ENCODE measurements at regions not wholly inside any gene's neighbourhood (a gene's known extent, or its start where the extent isn't known, plus 50 kb on each side); places are given as distances from the start of the nearest gene placed in this dataset.
"Not testable (repeated sequence)": the region's sequence is repeated elsewhere in the genome, so short reads cannot be mapped to it uniquely, and the experiment has no call there.

DNA sequence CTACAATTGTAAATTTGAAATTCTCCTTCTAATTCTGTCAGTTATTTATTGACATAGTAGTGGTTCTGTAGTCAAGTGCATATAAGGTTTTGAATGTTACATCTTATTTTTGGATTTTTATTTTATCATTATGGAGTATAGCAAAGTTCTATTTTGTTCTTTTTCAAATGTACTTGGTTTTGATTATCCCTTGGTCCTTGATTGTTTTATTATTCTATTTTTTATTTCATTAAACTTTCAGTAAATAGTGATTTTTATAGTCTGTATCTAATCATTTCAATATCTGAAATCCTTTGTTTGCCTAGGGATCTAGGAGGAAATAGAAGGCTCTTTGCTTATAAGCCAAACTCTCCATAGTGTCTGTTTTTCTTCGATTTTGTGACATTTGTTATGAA lies 87.8 kb downstream of the HFE start:
- no peak for DNase-seq (ENCODE audit: low spot score)

- DNase-seq (ENCODE audit: low spot score): peak; percentile 75
These were observed 88.4 kb downstream of the HFE start for GRCh38 chr6:26175428-26176181.

GRCh38 chr6:26179675-26180074 lies 92.4 kb downstream of the HFE start:
- no peak for DNase-seq (ENCODE audit: low spot score)

DNA sequence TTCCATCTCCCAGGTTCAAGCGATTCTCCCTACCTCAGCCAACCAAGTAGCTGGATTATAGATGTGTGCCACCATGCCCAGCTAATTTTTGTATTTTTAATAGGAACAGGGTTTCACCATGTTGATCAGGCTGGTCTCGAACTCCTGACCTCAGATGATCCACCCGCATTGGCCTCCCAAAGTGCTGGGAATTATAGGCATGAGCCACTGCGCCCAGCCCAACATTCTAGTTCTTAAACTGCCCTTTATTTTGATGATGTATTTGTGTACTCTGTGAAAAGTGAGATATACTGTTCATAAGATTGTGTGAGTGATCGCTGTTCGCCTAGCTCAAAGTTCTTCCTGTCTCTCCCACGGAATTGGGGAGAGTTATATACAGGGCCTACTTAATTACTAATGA lies 93.1 kb downstream of the HFE start:
- DNase-seq (ENCODE audit: low spot score): no peak

DNA sequence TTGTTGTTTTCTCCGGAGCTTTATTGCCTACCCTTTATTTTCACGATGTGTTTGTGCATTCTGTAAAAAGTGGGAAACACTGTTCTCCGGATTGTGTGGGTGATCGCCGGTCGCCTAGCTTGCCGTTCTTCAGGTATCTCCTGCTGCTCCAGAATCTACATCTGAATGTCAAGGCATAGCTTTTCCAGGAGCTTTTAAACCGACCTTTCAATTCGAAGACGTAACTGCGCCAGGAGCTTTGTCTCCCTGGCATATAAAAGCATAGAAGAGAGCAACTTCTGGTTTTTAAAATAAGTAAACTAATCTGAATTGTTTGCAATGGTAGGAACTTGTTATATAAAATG lies 96.0 kb downstream of the HFE start:
- no peak for DNase-seq (ENCODE audit: low spot score)

DNA sequence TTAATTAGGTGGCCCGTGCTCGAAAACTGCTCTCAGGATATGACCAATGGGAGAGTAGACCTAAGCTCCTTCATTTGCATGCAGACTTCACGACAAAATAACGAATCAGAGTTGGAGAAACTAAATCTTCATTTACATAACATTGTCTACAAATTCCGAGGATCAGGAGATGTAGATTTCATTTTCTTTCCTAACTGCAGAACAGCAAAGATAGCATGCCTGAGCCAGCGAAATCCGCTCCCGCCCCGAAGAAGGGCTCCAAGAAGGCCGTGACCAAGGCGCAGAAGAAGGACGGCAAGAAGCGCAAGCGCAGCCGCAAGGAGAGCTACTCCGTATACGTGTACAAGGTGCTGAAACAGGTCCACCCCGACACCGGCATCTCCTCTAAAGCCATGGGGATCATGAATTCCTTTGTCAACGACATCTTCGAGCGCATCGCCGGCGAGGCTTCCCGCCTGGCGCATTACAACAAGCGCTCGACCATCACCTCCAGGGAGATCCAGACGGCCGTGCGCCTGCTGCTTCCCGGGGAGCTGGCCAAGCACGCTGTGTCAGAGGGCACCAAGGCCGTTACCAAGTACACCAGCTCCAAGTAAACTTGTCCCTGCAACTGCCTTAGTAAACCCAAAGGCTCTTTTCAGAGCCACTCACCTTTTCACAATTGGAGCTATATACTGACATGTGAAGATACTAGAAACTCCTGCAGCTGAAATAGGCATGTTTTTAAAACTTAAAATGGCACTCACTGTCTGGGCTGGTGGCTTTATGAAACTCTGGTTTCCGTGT lies 96.5 kb downstream of the HFE start:
- peak; percentile 89 for DNase-seq (ENCODE audit: low spot score)

DNA sequence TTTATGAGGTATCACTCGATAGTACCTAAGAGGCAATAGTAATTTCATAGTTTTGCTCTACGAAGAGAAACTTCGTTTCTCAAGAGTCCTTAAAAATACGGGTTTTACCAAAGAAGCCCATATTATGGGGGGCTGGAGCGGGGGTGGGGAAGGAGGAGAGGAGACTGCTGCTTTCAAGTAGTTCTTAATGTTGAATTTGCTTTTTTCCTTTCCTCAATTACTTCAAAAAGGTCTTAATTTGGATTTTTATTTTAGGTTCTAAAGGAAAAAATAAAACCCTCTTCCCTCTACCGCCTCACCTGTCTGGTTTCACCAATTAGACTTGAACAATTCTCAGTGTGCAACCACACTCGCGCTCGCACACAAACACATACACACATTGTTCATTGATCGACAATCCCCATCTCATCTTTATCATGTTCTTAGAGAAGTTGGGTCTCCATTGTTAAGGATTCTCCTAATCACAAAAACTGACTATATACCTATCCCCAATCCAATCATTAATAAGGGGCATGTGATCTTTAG lies 97.2 kb downstream of the HFE start:
- DNase-seq (ENCODE audit: low spot score): no peak

GRCh38 chr6:26185004-26185403 lies 97.8 kb downstream of the HFE start:
- DNase-seq (ENCODE audit: low spot score): no peak

- DNase-seq (ENCODE audit: low spot score): no peak
These were observed 98.6 kb downstream of the HFE start for GRCh38 chr6:26185802-26186201.

DNA sequence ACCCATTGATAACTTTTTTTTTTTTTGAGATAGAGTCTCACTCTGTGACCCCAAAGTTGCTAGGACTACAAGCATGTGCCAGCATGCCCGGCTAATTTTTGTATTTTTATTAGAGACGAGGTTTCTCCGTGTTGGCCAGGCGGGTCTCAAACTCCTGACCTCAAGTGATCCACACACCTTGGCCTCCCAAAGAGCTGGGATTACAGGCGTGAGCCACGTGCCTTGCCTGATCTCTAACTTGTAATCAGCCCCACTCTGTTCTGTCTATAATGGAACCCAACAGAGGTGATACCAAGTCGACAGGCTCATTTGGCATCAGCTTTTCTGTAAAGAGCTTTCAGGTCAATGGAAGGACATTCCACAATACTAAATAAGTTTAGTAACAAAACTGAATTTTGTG lies 99.4 kb downstream of the HFE start:
- DNase-seq (ENCODE audit: low spot score): no peak

GRCh38 chr6:26187292-26187691 lies 100.1 kb downstream of the HFE start:
- DNase-seq (ENCODE audit: low spot score): no peak

DNA sequence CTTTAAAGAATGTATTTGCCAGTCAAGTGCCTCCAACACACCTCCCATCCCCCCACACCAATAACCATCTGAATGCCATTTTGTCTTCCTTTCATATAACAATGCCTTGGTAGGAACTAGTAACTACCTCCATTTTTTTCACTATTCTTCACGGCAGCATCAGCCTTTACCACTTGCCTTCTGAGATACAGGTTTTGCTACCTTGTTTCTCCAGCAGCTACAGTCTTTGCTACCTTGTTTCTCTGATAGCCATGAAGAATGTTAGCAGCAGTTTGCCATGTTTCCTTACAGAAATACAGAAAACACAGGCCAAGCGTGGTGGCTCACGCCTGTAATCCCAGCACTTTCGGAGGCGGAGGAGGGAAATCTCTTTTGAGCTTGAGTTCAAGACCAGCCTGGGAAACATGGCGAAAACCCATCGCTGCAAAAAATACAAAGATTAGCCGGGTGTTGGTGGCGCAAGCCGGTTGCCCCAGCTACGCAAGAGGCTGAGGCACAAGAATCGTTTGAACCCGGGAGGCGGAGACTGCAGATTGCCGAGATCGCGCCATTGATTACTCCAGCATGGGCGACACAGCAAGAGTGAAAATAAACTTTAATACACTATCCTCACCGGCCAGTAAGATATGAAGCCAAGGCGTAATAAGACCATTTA lies 100.9 kb downstream of the HFE start:
- peak; percentile 83 for DNase-seq (ENCODE audit: low spot score)

DNA sequence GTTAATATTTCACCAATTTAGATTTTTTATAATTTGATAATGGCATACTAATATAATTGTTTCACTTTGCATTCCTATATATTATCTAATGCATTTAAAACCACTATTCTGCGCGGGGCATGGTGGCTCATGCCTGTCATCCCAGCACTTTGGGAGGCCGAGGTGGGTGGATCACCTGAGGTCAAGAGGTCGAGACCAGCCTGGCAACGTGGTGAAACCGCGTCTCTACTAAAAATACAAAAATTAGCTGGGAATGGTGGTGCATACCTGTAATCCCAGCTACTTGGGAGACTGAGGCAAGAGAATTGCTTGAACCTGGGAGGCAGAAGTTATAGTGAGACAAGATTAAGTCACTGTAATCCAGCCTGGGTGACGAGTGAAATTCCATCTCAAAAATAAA lies 104.3 kb downstream of the HFE start:
- DNase-seq (ENCODE audit: low spot score): not testable (repeated sequence)

DNA sequence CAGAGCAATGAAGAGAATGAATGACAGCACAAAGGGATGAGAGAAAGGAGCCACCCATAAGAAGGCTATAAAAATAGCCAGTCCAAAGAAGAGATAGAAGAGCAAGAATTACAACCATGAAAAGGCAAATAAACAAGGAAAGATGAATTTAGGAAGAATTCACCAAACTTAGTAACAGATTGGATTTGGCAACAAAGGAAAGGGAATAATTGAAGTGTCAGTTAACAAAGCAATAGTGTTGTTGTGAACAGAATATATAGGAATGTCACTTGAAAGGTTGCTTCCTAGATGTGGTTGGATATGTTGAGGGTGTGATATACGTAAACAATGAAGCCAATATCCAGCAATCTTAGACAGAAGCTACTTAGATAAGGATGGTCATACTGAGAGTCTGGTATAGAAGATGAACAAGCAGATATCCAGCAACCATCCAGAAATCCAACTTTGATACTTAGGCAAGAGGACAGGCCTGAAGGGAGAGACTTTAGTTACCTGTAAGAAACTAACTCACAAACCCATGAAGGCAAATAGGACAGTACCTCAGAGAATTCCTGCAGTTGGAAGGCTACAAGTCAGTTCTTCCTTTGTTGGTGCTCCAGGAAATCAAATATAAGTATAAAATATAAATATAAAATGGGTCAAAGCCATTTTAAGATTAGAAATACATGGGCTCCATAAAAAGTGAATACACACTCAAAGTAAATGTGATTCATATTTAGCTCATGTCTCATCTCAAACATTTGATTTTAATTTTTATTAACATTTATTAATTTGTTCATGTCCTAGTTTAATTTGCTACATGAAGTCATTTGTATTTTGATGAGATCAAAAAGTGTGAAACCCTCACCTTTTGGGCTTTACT lies 106.5 kb downstream of the HFE start:
- no peak for DNase-seq (ENCODE audit: low spot score)

- no peak for DNase-seq (ENCODE audit: low spot score)
These were observed 107.1 kb downstream of the HFE start for GRCh38 chr6:26194329-26194701.

- DNase-seq (ENCODE audit: low spot score): no peak
These were observed 107.7 kb downstream of the HFE start for GRCh38 chr6:26194816-26195375.

GRCh38 chr6:26195376-26195923 lies 108.2 kb downstream of the HFE start:
- DNase-seq (ENCODE audit: low spot score): peak; percentile 89

DNA sequence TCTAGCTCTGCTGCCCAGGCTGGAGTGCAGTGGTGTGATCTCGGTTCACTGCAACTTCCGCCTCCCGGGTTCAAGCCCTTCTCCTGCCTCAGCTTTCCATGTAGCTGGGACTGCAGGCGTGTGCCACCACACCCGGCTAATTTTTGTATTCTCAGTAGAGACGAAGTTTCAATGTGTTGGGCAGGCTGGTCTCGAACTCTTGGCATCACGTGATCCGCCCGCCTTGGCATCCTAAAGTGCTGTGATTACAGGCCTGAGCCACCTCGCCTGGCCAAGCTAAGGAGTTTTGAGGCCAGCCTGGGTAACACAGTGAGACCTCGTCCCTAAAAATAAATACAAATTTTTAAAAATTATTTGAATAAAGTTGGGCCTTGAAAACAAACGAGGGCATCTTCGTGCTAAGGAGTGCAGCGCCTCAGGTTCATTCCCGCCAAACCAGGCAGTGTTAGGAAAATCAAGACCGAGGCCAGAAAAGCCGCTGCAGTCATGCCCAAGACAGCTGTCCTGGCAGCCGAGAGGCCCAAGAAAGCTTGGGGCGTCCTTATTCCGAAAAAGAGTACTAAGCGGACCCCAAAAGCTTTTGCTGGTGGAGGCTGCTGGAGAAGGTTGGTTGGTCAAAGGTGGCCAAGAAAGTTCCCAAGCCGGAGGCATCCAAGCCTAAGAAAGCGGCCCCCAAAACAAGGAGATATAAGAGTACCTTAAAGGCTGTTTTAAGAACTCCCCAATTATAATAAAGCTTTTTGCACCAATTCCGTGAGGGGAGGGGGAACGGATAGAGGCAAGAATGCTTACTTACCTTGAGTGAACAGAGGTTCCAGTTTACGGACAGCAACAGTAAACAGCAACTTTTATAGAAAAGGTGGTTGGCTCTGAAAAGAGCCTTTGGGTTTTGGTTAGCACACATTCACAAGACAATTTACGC lies 109.0 kb downstream of the HFE start:
- DNase-seq (ENCODE audit: low spot score): peak; percentile 62

DNA sequence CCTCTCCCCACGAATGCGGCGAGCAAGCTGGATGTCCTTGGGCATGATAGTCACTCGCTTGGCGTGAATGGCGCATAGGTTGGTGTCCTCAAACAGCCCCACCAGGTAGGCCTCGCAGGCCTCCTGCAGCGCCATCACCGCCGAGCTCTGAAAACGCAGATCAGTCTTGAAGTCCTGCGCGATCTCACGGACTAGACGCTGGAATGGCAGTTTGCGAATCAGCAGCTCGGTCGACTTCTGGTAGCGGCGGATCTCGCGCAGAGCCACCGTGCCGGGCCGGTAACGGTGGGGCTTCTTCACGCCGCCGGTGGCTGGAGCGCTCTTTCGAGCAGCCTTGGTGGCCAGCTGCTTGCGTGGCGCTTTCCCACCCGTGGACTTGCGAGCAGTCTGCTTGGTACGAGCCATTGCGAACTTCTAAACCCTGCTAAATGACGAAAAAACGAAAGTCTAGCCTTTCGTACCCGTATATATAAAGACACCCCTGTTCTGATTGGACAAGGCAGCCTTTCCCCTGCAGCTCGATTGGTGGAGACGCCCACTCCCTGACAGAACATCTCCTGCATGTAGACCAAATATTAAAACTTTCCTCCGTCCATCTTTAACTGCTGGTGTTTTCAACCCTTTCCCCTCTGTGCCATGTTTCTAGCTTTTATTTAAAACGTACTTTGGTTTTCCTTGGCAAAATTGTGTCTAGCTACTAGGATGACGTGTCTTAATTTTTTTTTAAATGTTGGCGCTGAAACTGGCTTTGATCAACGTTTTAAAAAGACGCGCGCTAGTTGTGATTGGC lies 109.8 kb downstream of the HFE start:
- DNase-seq (ENCODE audit: low spot score): peak; percentile 95

DNA sequence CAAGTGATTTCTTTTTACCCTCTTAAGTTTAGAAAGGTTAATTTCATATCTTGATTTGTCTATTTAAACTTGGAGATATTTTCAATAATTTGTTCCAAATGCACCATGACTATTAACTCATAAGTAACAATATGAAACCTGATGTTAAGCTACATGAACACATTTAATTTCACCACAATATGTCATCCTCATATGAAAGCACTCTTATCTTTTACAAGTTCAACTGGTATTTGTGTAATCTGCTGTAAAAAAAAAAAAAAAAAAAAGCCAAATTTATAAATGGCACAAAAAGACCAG lies 110.4 kb downstream of the HFE start:
- DNase-seq (ENCODE audit: low spot score): no peak

Data from activated CD4-positive, alpha-beta T cell treated with anti-CD3 and anti-CD28 coated beads, Interleukin-2, Interleukin-4, amounts not matched to agents 100 ng/mL and 50 ng/mL, durations not matched to agents 16 hours and 8 hours (primary cell).